ENCODE measurements at regions not wholly inside any gene's neighbourhood (a gene's known extent, or its start where the extent isn't known, plus 50 kb on each side); places are given as distances from the start of the nearest gene placed in this dataset.

DNA sequence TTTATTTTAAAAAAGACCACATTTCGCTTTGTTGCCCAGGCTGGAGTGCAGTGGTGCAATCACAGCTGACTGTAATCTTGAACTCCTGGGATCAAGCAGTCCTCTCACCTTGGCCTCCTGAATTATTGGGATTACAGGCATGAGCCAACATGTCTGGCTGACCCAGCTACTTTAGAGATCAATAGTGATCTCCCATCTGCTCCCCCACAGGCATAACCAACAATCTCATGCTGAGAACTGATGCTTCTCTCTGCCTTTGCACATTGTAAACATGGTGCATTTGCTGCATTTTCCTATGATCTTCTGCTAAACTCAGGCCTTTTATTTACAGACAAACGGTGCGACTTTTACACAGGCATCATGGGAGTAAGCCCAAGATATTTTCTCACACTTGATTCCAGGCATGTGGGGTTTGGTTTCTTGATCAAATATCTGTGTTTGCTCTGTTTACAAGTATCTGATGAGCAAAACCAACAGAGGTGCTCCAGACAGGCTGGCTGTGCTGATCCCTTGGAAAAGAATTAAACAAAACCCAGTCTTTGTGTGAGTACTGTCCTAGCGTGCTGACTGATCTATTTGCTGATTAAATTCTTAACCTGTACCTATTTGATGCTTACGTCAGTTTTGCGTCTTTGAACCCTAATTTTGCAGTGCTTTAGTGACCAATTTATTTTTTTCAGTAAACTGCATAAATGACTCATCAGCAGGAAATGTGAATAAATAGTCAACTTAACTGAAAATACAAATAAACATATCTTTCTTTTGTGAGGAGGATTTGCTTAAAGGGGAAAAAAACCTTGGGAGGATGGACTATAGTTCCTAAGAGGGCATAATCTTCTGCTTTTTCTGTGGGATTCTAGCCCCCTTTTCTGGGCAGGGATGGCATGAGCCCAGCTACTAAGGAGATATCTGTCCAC is 191.7 kb upstream of the NR3C1 start (continued):
- TF ChIP-seq, protein P1, sequence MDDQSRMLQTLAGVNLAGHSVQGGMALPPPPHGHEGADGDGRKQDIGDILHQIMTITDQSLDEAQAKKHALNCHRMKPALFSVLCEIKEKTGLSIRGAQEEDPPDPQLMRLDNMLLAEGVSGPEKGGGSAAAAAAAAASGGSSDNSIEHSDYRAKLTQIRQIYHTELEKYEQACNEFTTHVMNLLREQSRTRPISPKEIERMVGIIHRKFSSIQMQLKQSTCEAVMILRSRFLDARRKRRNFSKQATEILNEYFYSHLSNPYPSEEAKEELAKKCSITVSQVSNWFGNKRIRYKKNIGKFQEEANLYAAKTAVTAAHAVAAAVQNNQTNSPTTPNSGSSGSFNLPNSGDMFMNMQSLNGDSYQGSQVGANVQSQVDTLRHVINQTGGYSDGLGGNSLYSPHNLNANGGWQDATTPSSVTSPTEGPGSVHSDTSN (CRISPR knock-in tag; IDR thresholded peaks at IDR 0.05; ENCODE audit: borderline replicate concordance) = no peak
- TF ChIP-seq KAT7 (CRISPR knock-in tag; IDR thresholded peaks at IDR 0.05; ENCODE audit: borderline replicate concordance) = no peak; the same call in 1 of the 2 replicates
- TF ChIP-seq, protein P2, sequence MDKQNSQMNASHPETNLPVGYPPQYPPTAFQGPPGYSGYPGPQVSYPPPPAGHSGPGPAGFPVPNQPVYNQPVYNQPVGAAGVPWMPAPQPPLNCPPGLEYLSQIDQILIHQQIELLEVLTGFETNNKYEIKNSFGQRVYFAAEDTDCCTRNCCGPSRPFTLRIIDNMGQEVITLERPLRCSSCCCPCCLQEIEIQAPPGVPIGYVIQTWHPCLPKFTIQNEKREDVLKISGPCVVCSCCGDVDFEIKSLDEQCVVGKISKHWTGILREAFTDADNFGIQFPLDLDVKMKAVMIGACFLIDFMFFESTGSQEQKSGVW (CRISPR knock-in tag; IDR thresholded peaks at IDR 0.05; ENCODE audit: borderline replicate concordance) = no peak
- TF ChIP-seq, protein P3, sequence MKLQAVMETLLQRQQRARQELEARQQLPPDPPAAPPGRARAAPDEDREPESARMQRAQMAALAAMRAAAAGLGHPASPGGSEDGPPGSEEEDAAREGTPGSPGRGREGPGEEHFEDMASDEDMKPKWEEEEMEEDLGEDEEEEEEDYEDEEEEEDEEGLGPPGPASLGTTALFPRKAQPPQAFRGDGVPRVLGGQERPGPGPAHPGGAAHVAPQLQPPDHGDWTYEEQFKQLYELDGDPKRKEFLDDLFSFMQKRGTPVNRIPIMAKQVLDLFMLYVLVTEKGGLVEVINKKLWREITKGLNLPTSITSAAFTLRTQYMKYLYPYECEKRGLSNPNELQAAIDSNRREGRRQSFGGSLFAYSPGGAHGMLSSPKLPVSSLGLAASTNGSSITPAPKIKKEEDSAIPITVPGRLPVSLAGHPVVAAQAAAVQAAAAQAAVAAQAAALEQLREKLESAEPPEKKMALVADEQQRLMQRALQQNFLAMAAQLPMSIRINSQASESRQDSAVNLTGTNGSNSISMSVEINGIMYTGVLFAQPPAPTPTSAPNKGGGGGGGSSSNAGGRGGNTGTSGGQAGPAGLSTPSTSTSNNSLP (IDR thresholded peaks at IDR 0.05; ENCODE audit: low read depth, low read length) = peak; percentile 84
- TF ChIP-seq, protein P4, sequence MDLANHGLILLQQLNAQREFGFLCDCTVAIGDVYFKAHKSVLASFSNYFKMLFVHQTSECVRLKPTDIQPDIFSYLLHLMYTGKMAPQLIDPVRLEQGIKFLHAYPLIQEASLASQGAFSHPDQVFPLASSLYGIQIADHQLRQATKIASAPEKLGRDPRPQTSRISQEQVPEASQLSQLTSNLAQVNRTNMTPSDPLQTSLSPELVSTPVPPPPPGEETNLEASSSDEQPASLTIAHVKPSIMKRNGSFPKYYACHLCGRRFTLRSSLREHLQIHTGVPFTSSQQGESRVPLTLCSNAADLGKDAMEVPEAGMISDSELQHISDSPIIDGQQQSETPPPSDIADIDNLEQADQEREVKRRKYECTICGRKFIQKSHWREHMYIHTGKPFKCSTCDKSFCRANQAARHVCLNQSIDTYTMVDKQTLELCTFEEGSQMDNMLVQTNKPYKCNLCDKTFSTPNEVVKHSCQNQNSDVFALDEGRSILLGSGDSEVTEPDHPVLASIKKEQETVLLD (CRISPR knock-in tag; IDR thresholded peaks at IDR 0.05; ENCODE audit: low read depth) = no peak
- TF ChIP-seq YEATS4 (CRISPR knock-in tag; IDR thresholded peaks at IDR 0.05; ENCODE audit: borderline replicate concordance) = 0 out of 2 replicates have a peak, but pooled peaks have one; percentile 5
- TF ChIP-seq KMT2B (CRISPR knock-in tag; IDR thresholded peaks at IDR 0.05) = 0 out of 2 replicates have a peak, but pooled peaks have one; percentile 31
- TF ChIP-seq ZSCAN21 (CRISPR knock-in tag; IDR thresholded peaks at IDR 0.05; ENCODE audit: borderline replicate concordance) = no peak
- no peak for TF ChIP-seq NR1H2 (CRISPR knock-in tag; IDR thresholded peaks at IDR 0.05; ENCODE audit: borderline replicate concordance, low read depth)
- no peak for TF ChIP-seq KDM2A (CRISPR knock-in tag; IDR thresholded peaks at IDR 0.05; ENCODE audit: borderline replicate concordance, low read depth)
- TF ChIP-seq ZBTB7A (CRISPR knock-in tag; IDR thresholded peaks at IDR 0.05) = no peak
- no peak for TF ChIP-seq LBX2 (CRISPR knock-in tag; IDR thresholded peaks at IDR 0.05; ENCODE audit: borderline replicate concordance)
- TF ChIP-seq ZC3H4 (CRISPR knock-in tag; IDR thresholded peaks at IDR 0.05; ENCODE audit: borderline replicate concordance) = no peak
- TF ChIP-seq NR0B2 (CRISPR knock-in tag; IDR thresholded peaks at IDR 0.05) = no peak
- TF ChIP-seq, protein P5, sequence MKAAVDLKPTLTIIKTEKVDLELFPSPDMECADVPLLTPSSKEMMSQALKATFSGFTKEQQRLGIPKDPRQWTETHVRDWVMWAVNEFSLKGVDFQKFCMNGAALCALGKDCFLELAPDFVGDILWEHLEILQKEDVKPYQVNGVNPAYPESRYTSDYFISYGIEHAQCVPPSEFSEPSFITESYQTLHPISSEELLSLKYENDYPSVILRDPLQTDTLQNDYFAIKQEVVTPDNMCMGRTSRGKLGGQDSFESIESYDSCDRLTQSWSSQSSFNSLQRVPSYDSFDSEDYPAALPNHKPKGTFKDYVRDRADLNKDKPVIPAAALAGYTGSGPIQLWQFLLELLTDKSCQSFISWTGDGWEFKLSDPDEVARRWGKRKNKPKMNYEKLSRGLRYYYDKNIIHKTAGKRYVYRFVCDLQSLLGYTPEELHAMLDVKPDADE (CRISPR knock-in tag; IDR thresholded peaks at IDR 0.05) = no peak
- TF ChIP-seq MXD3 (CRISPR knock-in tag; IDR thresholded peaks at IDR 0.05) = no peak
- no peak for TF ChIP-seq REXO4 (CRISPR knock-in tag; IDR thresholded peaks at IDR 0.05; ENCODE audit: borderline replicate concordance)
- TF ChIP-seq RBAK (CRISPR knock-in tag; IDR thresholded peaks at IDR 0.05) = no peak
- no peak for TF ChIP-seq HOXD1 (CRISPR knock-in tag; IDR thresholded peaks at IDR 0.05)
- TF ChIP-seq PHB2 (IDR thresholded peaks at IDR 0.05; ENCODE audit: partially characterized antibody) = no peak

Measured in HepG2 (cell line).